Cardiac fibroblast (primary cell): ENCODE measurements at regions not wholly inside any gene's neighbourhood (a gene's known extent, or its start where the extent isn't known, plus 50 kb on each side); places are given as distances from the start of the nearest gene placed in this dataset.

Experiments
- DNase-seq, 2 donors: peaks; one replicate each; pipeline versions ENCODE4 v3.0.0 to v3.0.0-alpha.2; 2010; ENCODE audit warnings: low read depth in 2 of 2
- H3K4me3 ChIP-seq, 2 donors: replicated peaks in 1 of 2; 1 replicate in 1 of 2; 2 replicates in 1 of 2; pipeline ENCODE4 v1.5.1; 2011; ENCODE audit warnings: low read depth in 2 of 2, low read length in 2 of 2, mild to moderate bottlenecking in 2 of 2, moderate library complexity in 1 of 2
- TF ChIP-seq, protein P1 (sequence below): IDR thresholded peaks from one replicate; pipeline ENCODE4 v1.5.1; 2011; ENCODE audit warnings: low read depth, mild to moderate bottlenecking, low read length, inconsistent platforms

DNA sequence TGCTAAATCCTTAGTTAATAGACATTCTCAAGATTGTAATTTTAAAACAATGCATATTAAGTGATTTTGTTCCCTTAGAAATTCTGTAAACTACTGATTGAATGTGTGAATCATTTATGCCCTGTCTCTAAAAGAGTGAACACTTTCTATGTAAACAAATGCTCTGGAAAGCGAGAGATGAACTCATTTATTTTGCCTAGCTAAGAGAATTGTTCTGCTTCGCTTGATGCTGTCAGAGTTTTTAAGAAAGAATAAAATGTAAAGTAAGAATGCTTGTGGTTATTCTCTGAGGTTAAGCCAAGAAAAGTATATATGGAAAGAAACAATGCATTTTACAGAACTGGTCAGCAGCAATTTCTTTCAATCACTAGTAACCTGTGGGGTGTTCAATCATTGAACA, 347.4 kb upstream of the NUDT12 start:
- H3K4me3 ChIP-seq: no peak overlapping the region
- TF ChIP-seq, protein P1, sequence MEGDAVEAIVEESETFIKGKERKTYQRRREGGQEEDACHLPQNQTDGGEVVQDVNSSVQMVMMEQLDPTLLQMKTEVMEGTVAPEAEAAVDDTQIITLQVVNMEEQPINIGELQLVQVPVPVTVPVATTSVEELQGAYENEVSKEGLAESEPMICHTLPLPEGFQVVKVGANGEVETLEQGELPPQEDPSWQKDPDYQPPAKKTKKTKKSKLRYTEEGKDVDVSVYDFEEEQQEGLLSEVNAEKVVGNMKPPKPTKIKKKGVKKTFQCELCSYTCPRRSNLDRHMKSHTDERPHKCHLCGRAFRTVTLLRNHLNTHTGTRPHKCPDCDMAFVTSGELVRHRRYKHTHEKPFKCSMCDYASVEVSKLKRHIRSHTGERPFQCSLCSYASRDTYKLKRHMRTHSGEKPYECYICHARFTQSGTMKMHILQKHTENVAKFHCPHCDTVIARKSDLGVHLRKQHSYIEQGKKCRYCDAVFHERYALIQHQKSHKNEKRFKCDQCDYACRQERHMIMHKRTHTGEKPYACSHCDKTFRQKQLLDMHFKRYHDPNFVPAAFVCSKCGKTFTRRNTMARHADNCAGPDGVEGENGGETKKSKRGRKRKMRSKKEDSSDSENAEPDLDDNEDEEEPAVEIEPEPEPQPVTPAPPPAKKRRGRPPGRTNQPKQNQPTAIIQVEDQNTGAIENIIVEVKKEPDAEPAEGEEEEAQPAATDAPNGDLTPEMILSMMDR: no peak
- DNase-seq: no peak

DNA sequence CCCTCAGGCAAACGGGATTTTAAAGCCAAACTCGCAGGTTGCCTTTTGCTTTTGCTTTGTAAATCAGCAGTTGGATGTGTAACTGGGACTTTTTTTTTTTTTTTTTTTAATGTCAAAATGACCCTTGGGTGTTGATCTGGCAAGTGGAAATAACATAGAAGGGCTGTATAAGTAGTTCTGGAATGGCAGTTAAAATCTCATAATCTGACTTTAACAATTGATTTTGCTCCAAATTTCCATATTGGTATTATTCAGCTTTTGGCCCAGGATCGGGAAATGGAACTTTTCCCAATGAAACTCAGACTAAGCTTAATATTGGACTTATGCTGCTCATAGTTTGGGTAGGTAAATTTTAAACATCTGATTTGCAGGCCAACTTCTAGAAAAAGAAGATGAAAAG, 346.8 kb upstream of the NUDT12 start:
- no peak for DNase-seq
- TF ChIP-seq, protein P1: no peak
- no peak overlapping the region for H3K4me3 ChIP-seq

DNA sequence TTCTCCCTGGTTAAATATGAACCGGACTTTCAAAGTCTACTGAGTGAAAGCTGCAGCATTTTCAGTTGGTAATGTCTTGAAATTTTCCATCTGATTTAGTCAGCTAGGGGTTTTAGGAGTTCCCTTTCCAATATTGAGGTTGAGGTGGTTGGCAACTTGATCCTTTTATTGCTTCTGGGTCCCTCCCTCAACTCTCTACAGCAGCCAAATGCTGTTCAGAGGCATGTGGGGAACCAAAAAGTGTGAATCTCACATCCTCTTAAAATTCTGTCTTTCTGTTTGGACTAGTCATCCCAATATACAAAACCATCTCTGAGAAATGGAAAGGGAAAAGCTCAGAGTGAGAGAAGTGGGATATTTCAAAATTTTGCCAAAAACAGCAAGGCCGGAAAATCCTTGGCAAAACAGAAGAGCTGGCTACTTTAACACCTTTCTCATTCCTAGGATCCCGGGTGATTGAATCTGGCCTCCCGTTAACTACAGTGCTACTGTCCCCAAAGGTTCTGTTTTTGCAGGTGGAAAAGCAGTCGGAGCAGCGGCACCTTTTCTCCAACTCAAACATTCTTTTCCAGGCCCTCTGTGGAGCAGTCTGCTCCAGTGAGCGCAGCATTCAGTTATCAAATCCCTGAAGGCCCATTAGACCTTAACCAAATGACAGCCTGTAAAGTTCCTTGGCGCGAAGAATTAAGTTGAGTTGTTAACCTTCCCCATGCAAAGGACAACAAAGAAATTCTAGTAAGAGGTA, 345.9 kb upstream of the NUDT12 start:
- TF ChIP-seq, protein P1: no peak
- DNase-seq: no peak
- no peak overlapping the region for H3K4me3 ChIP-seq

DNA sequence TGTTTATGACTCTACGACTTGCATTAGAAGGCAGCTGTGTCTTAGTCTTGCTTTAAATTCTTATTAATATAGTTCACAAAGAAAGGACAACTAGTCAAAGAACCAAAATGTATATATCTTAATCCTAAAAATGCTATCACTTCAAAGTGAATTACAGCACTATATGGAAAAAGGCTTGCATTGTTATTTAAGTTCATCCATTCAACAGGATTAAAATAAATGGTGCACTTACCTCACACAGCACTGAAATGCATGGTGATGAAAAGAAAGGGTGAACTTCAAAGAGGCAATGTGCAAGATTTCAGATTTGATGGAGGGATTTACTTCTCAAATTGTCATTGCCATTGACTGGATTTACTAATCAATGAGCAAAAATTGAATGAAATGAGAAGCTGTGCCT, 344.4 kb upstream of the NUDT12 start:
- H3K4me3 ChIP-seq: no peak overlapping the region
- DNase-seq: no peak
- TF ChIP-seq, protein P1: no peak

DNA sequence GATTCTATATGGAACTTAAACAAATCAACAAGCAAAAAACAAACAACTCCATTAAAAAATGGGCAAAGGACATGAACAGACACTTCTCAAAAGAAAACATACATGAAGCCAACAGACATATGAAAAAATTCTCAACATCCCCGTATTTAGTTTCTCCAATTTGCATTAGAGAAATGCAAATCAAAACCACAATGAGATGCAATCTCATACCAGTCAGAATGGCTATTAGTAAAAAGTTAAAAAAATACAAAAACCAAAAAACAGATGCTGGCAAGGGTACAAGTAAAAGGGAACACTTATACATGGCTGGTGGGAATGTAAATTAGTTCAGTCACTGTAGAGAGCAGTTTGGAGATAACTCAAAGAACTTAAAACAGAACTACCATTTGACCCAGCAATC, 342.1 kb upstream of the NUDT12 start:
- DNase-seq: no peak
- no peak overlapping the region for H3K4me3 ChIP-seq
- TF ChIP-seq, protein P1: no peak

DNA sequence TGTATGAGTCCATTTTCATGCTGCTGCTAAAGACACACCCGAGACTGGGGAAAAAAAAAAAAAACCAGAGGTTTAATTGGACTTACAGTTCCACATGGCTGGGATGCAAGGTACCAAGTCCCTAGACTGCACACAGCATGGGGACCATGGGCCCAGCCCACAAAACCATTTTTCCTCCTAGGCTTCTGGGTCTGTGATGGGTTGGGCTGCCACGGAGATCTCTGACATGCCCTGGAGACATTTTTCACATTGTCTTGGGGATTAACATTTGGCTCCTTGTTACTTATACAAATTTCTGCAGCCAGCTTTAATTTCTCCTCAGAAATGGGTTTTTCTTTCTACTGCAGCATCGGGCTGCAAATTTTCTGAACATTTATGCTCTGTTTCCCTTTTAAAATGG, 340.3 kb upstream of the NUDT12 start:
- H3K4me3 ChIP-seq: no peak overlapping the region
- no peak for DNase-seq
- TF ChIP-seq, protein P1: no peak

DNA sequence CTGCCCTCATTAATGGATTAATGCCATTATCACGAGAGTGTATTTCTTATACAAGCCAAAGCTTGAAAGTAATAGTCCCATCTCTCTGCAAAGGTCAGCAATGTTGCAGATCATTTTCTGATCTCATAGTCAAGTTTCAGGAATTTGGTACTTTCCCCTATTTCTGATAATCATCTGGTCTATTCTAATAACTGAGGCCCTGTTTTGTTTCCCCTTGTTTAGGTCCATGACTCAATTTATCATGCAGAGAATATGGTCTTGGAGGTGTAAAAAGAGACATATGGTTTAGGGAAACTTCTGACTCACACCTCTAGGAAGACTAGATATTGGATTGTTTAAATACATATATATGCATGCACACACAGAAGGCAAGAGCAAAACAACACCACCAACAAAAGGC, 339.3 kb upstream of the NUDT12 start:
- no peak for DNase-seq
- H3K4me3 ChIP-seq: no peak overlapping the region
- TF ChIP-seq, protein P1: no peak
